H1 (cell line): ENCODE measurements at regions not wholly inside any gene's neighbourhood (a gene's known extent, or its start where the extent isn't known, plus 50 kb on each side); places are given as distances from the start of the nearest gene placed in this dataset.

Experiments
- CTCF ChIA-PET: fragments of 300-600 bp; sonication (Branson Sonifier 250); formaldehyde crosslinking; loops from one replicate; lab custom pipeline; 2021; ENCODE audit not compliant: partially characterized antibody; lab: Charles Lee
- POLR2A ChIA-PET: fragments of 300-600 bp; sonication (Branson Sonifier 250); formaldehyde crosslinking; loops from one replicate; lab custom pipeline; 2021; ENCODE audit warnings: inconsistent platforms; ENCODE audit not compliant: partially characterized antibody; lab: Charles Lee
- DNase-seq, 2 experiments: peaks; one replicate each; pipeline versions ENCODE4 v3.0.0 to v3.0.0-alpha.2; 2010 to 2022; ENCODE audit warnings: low spot score in 2 of 2, low read depth in 1 of 2, mixed read lengths in 1 of 2
- FAIRE-seq: peaks from 2 replicates; lab custom pipeline; 2011; peaks lifted over from hg19 to GRCh38; lab: Jason Lieb, UNC
- H2AFZ ChIP-seq: 2 replicates; pipeline ENCODE4 v1.8.1; 2012; ENCODE audit warnings: low read length, inconsistent platforms
- H2AK5ac ChIP-seq: 2 replicates; pipeline ENCODE4 v1.6.1; 2013; ENCODE audit warnings: low read depth, low read length
- H2BK120ac ChIP-seq: replicated peaks from 2 replicates; pipeline ENCODE3; 2013; ENCODE audit warnings: low read depth, low read length, inconsistent platforms
- H2BK12ac ChIP-seq: 2 replicates; pipeline ENCODE4 v1.6.1; 2013; ENCODE audit warnings: low read depth, low read length
- H2BK15ac ChIP-seq: 2 replicates; pipeline ENCODE4 v1.6.1; 2013; ENCODE audit warnings: low read length
- H2BK20ac ChIP-seq: 2 replicates; pipeline ENCODE4 v1.6.1; 2013; ENCODE audit warnings: low read length
- H2BK5ac ChIP-seq: 2 replicates; pipeline ENCODE4 v1.6.1; 2013; ENCODE audit warnings: low read depth, low read length
- H3K14ac ChIP-seq: 2 replicates; pipeline ENCODE4 v1.6.1; 2013; ENCODE audit warnings: inconsistent platforms; ENCODE audit not compliant: insufficient read length
- H3K18ac ChIP-seq: 2 replicates; pipeline ENCODE4 v1.6.1; 2013; ENCODE audit warnings: low read length; ENCODE audit errors: extremely low read depth
- H3K23ac ChIP-seq: 2 replicates; pipeline ENCODE4 v1.6.1; 2013; ENCODE audit warnings: inconsistent platforms; ENCODE audit not compliant: insufficient read length
- H3K23me2 ChIP-seq: 2 replicates; pipeline ENCODE4 v1.6.1; 2013; ENCODE audit warnings: low read depth, low read length
- H3K27ac ChIP-seq: 2 replicates; pipeline ENCODE4 v1.6.1; 2011; ENCODE audit warnings: low read depth, low read length, inconsistent platforms
- H3K27me3 ChIP-seq, 4 experiments: replicated peaks in 1 of 4; 1 replicate in 1 of 4; 2 replicates in 3 of 4; pipeline versions ENCODE4 v1.6.1 to v1.8.1; 2011 to 2013; ENCODE audit warnings: low read length in 3 of 4, mild to moderate bottlenecking in 3 of 4, inconsistent platforms in 2 of 4, mixed read lengths in 2 of 4, moderate library complexity in 1 of 4; ENCODE audit not compliant: control insufficient read depth in 3 of 4, insufficient read depth in 3 of 4; ENCODE audit errors: extremely low read depth in 1 of 4
- H3K36me3 ChIP-seq, 4 experiments: 2 replicates each; pipeline versions ENCODE4 v1.6.1 to v1.8.1; 2011 to 2013; ENCODE audit warnings: mild to moderate bottlenecking in 4 of 4, low read length in 3 of 4, moderate library complexity in 2 of 4, control low read depth in 1 of 4, inconsistent platforms in 1 of 4; ENCODE audit not compliant: insufficient read depth in 4 of 4, control insufficient read depth in 2 of 4
- H3K4ac ChIP-seq: replicated peaks from 2 replicates; pipeline ENCODE3; 2013; ENCODE audit warnings: low read length, low read depth, mixed read lengths, inconsistent platforms; ENCODE audit not compliant: insufficient read length
- H3K4me1 ChIP-seq, 4 experiments: replicated peaks in 1 of 4; 1 replicate in 1 of 4; 2 replicates in 3 of 4; pipeline versions ENCODE4 v1.6.1 to v1.8.1; 2011 to 2013; ENCODE audit warnings: low read length in 3 of 4, inconsistent platforms in 2 of 4, mixed read lengths in 1 of 4; ENCODE audit not compliant: insufficient read depth in 4 of 4, control insufficient read depth in 3 of 4
- H3K4me2 ChIP-seq, 2 experiments: 2 replicates each; pipeline versions ENCODE4 v1.6.1 to v1.8.1; 2011 to 2013; ENCODE audit warnings: low read depth in 2 of 2, low read length in 2 of 2, control low read depth in 1 of 2, inconsistent platforms in 1 of 2, mild to moderate bottlenecking in 1 of 2; ENCODE audit not compliant: insufficient read depth in 1 of 2
- H3K4me3 ChIP-seq, 4 experiments: fragments of 200-600, 300-600 bp in 1 of 4; sonication (generic), shearing (Covaris generic), sonication (Bioruptor Twin) in 1 of 4; 2 replicates each; pipeline versions ENCODE4 v1.5.1 to v1.8.1; 2011 to 2016; ENCODE audit warnings: low read length in 4 of 4, low read depth in 3 of 4, control low read depth in 2 of 4, inconsistent platforms in 2 of 4, mild to moderate bottlenecking in 2 of 4, mixed read lengths in 1 of 4, moderate library complexity in 1 of 4; ENCODE audit not compliant: insufficient read depth in 2 of 4; ENCODE audit errors: extremely low read depth in 1 of 4
- H3K56ac ChIP-seq: replicated peaks from 2 replicates; pipeline ENCODE3; 2013; ENCODE audit warnings: low read depth, mild to moderate bottlenecking, mixed read lengths, low read length, inconsistent platforms; ENCODE audit not compliant: insufficient read length
- H3K79me1 ChIP-seq: 2 replicates; pipeline ENCODE4 v1.6.1; 2013; ENCODE audit warnings: low read depth, low read length, control low read depth
- H3K79me2 ChIP-seq, 2 experiments: 2 replicates each; pipeline versions ENCODE4 v1.6.1 to v1.8.1; 2012 to 2013; ENCODE audit warnings: low read length in 2 of 2, mild to moderate bottlenecking in 2 of 2, inconsistent platforms in 1 of 2; ENCODE audit not compliant: insufficient read depth in 2 of 2, control insufficient read depth in 1 of 2
- H3K9ac ChIP-seq, 4 experiments: replicated peaks in 1 of 4; 1 replicate in 1 of 4; 2 replicates in 3 of 4; pipeline versions ENCODE4 v1.6.1 to v1.8.1; 2011 to 2013; ENCODE audit warnings: low read depth in 3 of 4, low read length in 3 of 4, control low read depth in 2 of 4, mild to moderate bottlenecking in 2 of 4, moderate library complexity in 2 of 4, inconsistent platforms in 1 of 4; ENCODE audit errors: extremely low read depth in 1 of 4
- H3K9me3 ChIP-seq, 2 experiments: 2 replicates each; pipeline versions ENCODE4 v1.6.1 to v1.8.1; 2012 to 2013; ENCODE audit warnings: mild to moderate bottlenecking in 2 of 2, moderate library complexity in 2 of 2, control low read depth in 1 of 2, inconsistent platforms in 1 of 2, low read depth in 1 of 2, low read length in 1 of 2, mixed read lengths in 1 of 2; ENCODE audit not compliant: insufficient read depth in 2 of 2
- H4K20me1 ChIP-seq, 2 experiments: replicated peaks in 1 of 2; 2 replicates each; pipeline versions ENCODE3 to v1.8.1; 2011 to 2013; ENCODE audit warnings: inconsistent platforms in 2 of 2, low read length in 2 of 2, mild to moderate bottlenecking in 1 of 2; ENCODE audit not compliant: insufficient read depth in 2 of 2, control insufficient read depth in 1 of 2
- H4K5ac ChIP-seq: 2 replicates; pipeline ENCODE4 v1.6.1; 2013; ENCODE audit warnings: low read length, low read depth, mixed read lengths, inconsistent platforms; ENCODE audit not compliant: insufficient read length
- H4K8ac ChIP-seq: 2 replicates; pipeline ENCODE4 v1.8.0; 2013; ENCODE audit warnings: mild to moderate bottlenecking, moderate library complexity, low read length, inconsistent platforms; ENCODE audit not compliant: insufficient read depth; ENCODE audit errors: extremely low read depth
- H4K91ac ChIP-seq: replicated peaks from 2 replicates; pipeline ENCODE3; 2013; ENCODE audit warnings: low read length, mixed read lengths, inconsistent platforms; ENCODE audit not compliant: insufficient read length
- ASH2L ChIP-seq: fragments of 200-600, 300-600 bp; sonication (generic); IDR thresholded peaks from one replicate; pipeline ENCODE4 v1.7.1; 2017; ENCODE audit warnings: low read length
- HDAC2 ChIP-seq, 2 experiments: fragments of 300-600 bp in 1 of 2; sonication (generic) in 1 of 2; IDR thresholded peaks; 2 replicates each; pipeline ENCODE4 v1.6.1; 2011 to 2012; ENCODE audit warnings: low read depth in 2 of 2, low read length in 2 of 2, mild to moderate bottlenecking in 2 of 2, moderate library complexity in 2 of 2, borderline replicate concordance in 1 of 2, inconsistent platforms in 1 of 2
- HDAC6 ChIP-seq: IDR thresholded peaks from one replicate; pipeline ENCODE4 v1.7.1; 2012; ENCODE audit warnings: low read depth, mild to moderate bottlenecking, inconsistent platforms, low read length, moderate library complexity
- JUND ChIP-seq: IDR thresholded peaks from 2 replicates; pipeline ENCODE4 v1.6.1; 2011; ENCODE audit warnings: mild to moderate bottlenecking, improper control_type of control experiment, low read length
- KDM1A ChIP-seq: fragments of 200-600, 300-600 bp; sonication (generic); IDR thresholded peaks from 2 replicates; pipeline ENCODE4 v1.7.1; 2016; ENCODE audit warnings: mild to moderate bottlenecking, low read length, borderline replicate concordance
- NRF1 ChIP-seq: IDR thresholded peaks from 2 replicates; pipeline ENCODE4 v1.6.1; 2011; ENCODE audit warnings: mild to moderate bottlenecking, low read depth, low read length, improper control_type of control experiment
- POLR2AphosphoS5 ChIP-seq: IDR thresholded peaks from 2 replicates; pipeline ENCODE4 v1.6.1; 2011; ENCODE audit warnings: low read depth, low read length
- RAD21 ChIP-seq, 2 experiments: IDR thresholded peaks in 1 of 2; conservative IDR thresholded peaks in 1 of 2; 2 replicates each; pipeline ENCODE4 v1.6.1; 2011; ENCODE audit warnings: low read depth in 2 of 2, low read length in 2 of 2, improper control_type of control experiment in 1 of 2, inconsistent platforms in 1 of 2, mild to moderate bottlenecking in 1 of 2, moderate library complexity in 1 of 2
- SIRT6 ChIP-seq: IDR thresholded peaks from one replicate; pipeline ENCODE4 v1.7.1; 2012; ENCODE audit warnings: low read length, inconsistent platforms
- SP2 ChIP-seq: IDR thresholded peaks from 2 replicates; pipeline ENCODE4 v1.6.1; 2012; ENCODE audit warnings: mild to moderate bottlenecking, low read length, inconsistent platforms
- SRF ChIP-seq: IDR thresholded peaks from 2 replicates; pipeline ENCODE4 v1.6.1; 2011; ENCODE audit warnings: mild to moderate bottlenecking, low read depth, low read length, moderate library complexity
- WGBS, 2 experiments: shearing (Covaris generic) in 1 of 2; methylation state at CpG; one replicate each; pipeline versions ENCODE4 v1.1.6 to v1.1.7; 2013 to 2015; ENCODE audit warnings: low lambda C conversion rate in 2 of 2, mixed read lengths in 2 of 2, inconsistent platforms in 1 of 2, low coverage in 1 of 2, missing lambda C conversion rate in 1 of 2; ENCODE audit not compliant: insufficient replicate concordance in 2 of 2, insufficient coverage in 1 of 2, insufficient read length in 1 of 2; ENCODE audit errors: extremely low coverage in 1 of 2, missing lambda C conversion rate in 1 of 2; 5-methylcytosine and 5-hydroxymethylcytosine counted together
- TF ChIP-seq, protein P1 (sequence below), 3 experiments: IDR thresholded peaks; 1 replicate in 2 of 3; 2 replicates in 1 of 3; pipeline versions ENCODE4 v1.5.1 to v1.6.1; 2011; ENCODE audit warnings: low read length in 3 of 3, mild to moderate bottlenecking in 3 of 3, inconsistent platforms in 2 of 3, low read depth in 1 of 3, moderate library complexity in 1 of 3; ENCODE audit not compliant: insufficient read depth in 1 of 3; ENCODE audit errors: control extremely low read depth in 1 of 3

- 70% methylated on average over 2 of the region's 2 CpGs; no CpG with 5 or more reads in 1 of the 2 experiments for WGBS, 2 experiments
- CTCF ChIA-PET: interaction anchor here (1.1 kb wide), 1 partner anchor 10 kb away, joined by 4 read pairs; no protein-coding TSS in a partner anchor
- Histone ChIP-seq H3K9ac (no peak overlapping the region), H4K5ac (no peak overlapping the region), H3K23me2 (no peaks in the 10 kb centered on the region), H2BK120ac (no peak overlapping the region), H2AFZ (no peak overlapping the region), H3K27ac (no peak overlapping the region), H3K79me1 (no peaks in the 10 kb centered on the region), H2BK12ac (no peak overlapping the region), H4K20me1 (no peaks in the 10 kb centered on the region), H3K4ac (no peak overlapping the region), H2BK15ac (no peak overlapping the region), H3K4me2 (no peak overlapping the region), H2BK20ac (no peak overlapping the region), H3K18ac (no peak overlapping the region), H3K79me2 (no peaks in the 10 kb centered on the region), H3K36me3 (no peaks in the 10 kb centered on the region), H3K23ac (no peak overlapping the region), H2AK5ac (no peak overlapping the region), H3K4me3 (no peak overlapping the region), H3K56ac (no peak overlapping the region), H3K27me3 (no peaks in the 10 kb centered on the region), H3K4me1 (peaks cover 0 to 4% (median 0%) of the 10 kb centered on the region in 4 experiments; a peak in 1 of 7 replicates), H3K9me3 (no peaks in the 10 kb centered on the region), H4K91ac (no peak overlapping the region), H3K14ac (no peak overlapping the region), H2BK5ac (no peak overlapping the region), H4K8ac (no peak overlapping the region)
- POLR2A ChIA-PET: no interaction called here
- no peak for FAIRE-seq
- DNase-seq: no peak
- TF ChIP-seq SRF: no peak
- no peak for TF ChIP-seq SP2
- TF ChIP-seq POLR2AphosphoS5: no peak
- TF ChIP-seq NRF1: no peak
- TF ChIP-seq, protein P1, sequence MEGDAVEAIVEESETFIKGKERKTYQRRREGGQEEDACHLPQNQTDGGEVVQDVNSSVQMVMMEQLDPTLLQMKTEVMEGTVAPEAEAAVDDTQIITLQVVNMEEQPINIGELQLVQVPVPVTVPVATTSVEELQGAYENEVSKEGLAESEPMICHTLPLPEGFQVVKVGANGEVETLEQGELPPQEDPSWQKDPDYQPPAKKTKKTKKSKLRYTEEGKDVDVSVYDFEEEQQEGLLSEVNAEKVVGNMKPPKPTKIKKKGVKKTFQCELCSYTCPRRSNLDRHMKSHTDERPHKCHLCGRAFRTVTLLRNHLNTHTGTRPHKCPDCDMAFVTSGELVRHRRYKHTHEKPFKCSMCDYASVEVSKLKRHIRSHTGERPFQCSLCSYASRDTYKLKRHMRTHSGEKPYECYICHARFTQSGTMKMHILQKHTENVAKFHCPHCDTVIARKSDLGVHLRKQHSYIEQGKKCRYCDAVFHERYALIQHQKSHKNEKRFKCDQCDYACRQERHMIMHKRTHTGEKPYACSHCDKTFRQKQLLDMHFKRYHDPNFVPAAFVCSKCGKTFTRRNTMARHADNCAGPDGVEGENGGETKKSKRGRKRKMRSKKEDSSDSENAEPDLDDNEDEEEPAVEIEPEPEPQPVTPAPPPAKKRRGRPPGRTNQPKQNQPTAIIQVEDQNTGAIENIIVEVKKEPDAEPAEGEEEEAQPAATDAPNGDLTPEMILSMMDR (IDR thresholded peaks at IDR 0.05; ENCODE audit: control extremely low read depth in 1 of 3, insufficient read depth in 1 of 3, low read depth in 1 of 3, low read length in 3 of 3): no peak
- TF ChIP-seq KDM1A: no peak
- no peak for TF ChIP-seq SIRT6
- no peak for TF ChIP-seq JUND
- TF ChIP-seq HDAC6: no peak
- no peak for TF ChIP-seq RAD21 (IDR thresholded peaks at IDR 0.05 in 1 of 2, conservative IDR thresholded peaks at IDR 0.05 in 1 of 2; ENCODE audit: low read depth in 2 of 2, low read length in 2 of 2)
- TF ChIP-seq HDAC2 (IDR thresholded peaks at IDR 0.05; ENCODE audit: borderline replicate concordance in 1 of 2, low read depth in 2 of 2, low read length in 2 of 2): no peak
- no peak for TF ChIP-seq ASH2L
These were observed 1055.7 kb downstream of the JRKL start for GRCh38 chr11:97445561-97445960.
